Gastroesophageal sphincter (tissue), 3 donors: ENCODE measurements at regions not wholly inside any gene's neighbourhood (a gene's known extent, or its start where the extent isn't known, plus 50 kb on each side); places are given as distances from the start of the nearest gene placed in this dataset.

Source experiments
- CTCF ChIP-seq, 4 experiments: fragments of 200-600 bp in 2 of 4; fragments of 450-650 bp in 2 of 4; sonication (generic) in 1 of 4; IDR thresholded peaks; one replicate each; pipeline ENCODE4 v1.5.1; 2017 to 2019; ENCODE audit warnings: antibody characterized with exemption in 4 of 4, mild to moderate bottlenecking in 2 of 4, moderate library complexity in 2 of 4
- POLR2AphosphoS5 ChIP-seq: sonication (generic); formaldehyde crosslinking; IDR thresholded peaks from one replicate; pipeline ENCODE4 v1.6.1; 2017; ENCODE audit warnings: antibody characterized with exemption

GRCh38 chr2:228611171-228611570 lies 429.7 kb upstream of the SPHKAP start:
- TF ChIP-seq CTCF (IDR thresholded peaks at IDR 0.05) (no peak), POLR2AphosphoS5 (no peak)
